Hepatocyte (in vitro differentiated cells): ENCODE measurements at regions not wholly inside any gene's neighbourhood (a gene's known extent, or its start where the extent isn't known, plus 50 kb on each side); places are given as distances from the start of the nearest gene placed in this dataset.

Experiments
- DNase-seq: peaks from one replicate; pipeline ENCODE4 v3.0.0-alpha.2; 2016; ENCODE audit warnings: low spot score
- H2AFZ ChIP-seq: fragments of 200-600 bp; sonication (generic); 2 replicates; pipeline ENCODE4 v1.6.0; 2016; ENCODE audit warnings: antibody characterized with exemption, mild to moderate bottlenecking
- H3K27ac ChIP-seq: fragments of 200-600 bp; sonication (generic); 2 replicates; pipeline ENCODE4 v1.5.1; 2016; ENCODE audit warnings: mild to moderate bottlenecking
- H3K27me3 ChIP-seq: fragments of 200-600 bp; sonication (generic); 2 replicates; pipeline ENCODE4 v1.6.1; 2016
- H3K36me3 ChIP-seq: fragments of 200-600 bp; sonication (generic); replicated peaks from 2 replicates; pipeline ENCODE4 v1.5.1; 2016; ENCODE audit warnings: low read depth; ENCODE audit not compliant: insufficient read depth
- H3K4me1 ChIP-seq: fragments of 200-600 bp; sonication (generic); 2 replicates; pipeline ENCODE4 v1.5.1; 2016; ENCODE audit warnings: mild to moderate bottlenecking, moderate library complexity; ENCODE audit not compliant: insufficient read depth
- H3K4me2 ChIP-seq: fragments of 200-600 bp; sonication (generic); 2 replicates; pipeline ENCODE4 v1.6.0; 2016
- H3K4me3 ChIP-seq: fragments of 200-600 bp; sonication (generic); 2 replicates; pipeline ENCODE4 v1.5.1; 2016; ENCODE audit warnings: mild to moderate bottlenecking
- H3K79me2 ChIP-seq: fragments of 200-600 bp; sonication (generic); 2 replicates; pipeline ENCODE4 v1.6.0; 2017; ENCODE audit warnings: mild to moderate bottlenecking
- H3K9me2 ChIP-seq: fragments of 200-600 bp; sonication (generic); replicated peaks from 2 replicates; pipeline ENCODE4 v1.6.0; 2017; ENCODE audit warnings: mild to moderate bottlenecking; ENCODE audit not compliant: insufficient read depth
- H3K9me3 ChIP-seq: fragments of 200-600 bp; sonication (generic); 2 replicates; pipeline ENCODE4 v1.5.1; 2016; ENCODE audit warnings: low read depth, mild to moderate bottlenecking
- H4K20me1 ChIP-seq: fragments of 200-600 bp; sonication (generic); 2 replicates; pipeline ENCODE4 v1.6.0; 2016; ENCODE audit warnings: mild to moderate bottlenecking; ENCODE audit not compliant: insufficient read depth, poor library complexity, severe bottlenecking
- EZH2 ChIP-seq: fragments of 200-600 bp; sonication (generic); IDR thresholded peaks from 2 replicates; pipeline ENCODE4 v1.6.1; 2016; ENCODE audit warnings: antibody characterized with exemption, mild to moderate bottlenecking, borderline replicate concordance
- EZH2phosphoT487 ChIP-seq: fragments of 200-600 bp; sonication (generic); IDR thresholded peaks from one replicate; pipeline ENCODE4 v1.6.1; 2018; ENCODE audit warnings: antibody characterized with exemption, mild to moderate bottlenecking, low read depth, moderate library complexity; ENCODE audit not compliant: unreplicated experiment, severe bottlenecking
- WGBS: methylation state at CpG from one replicate; pipeline ENCODE4 v1.1.6; 2016; ENCODE audit warnings: low lambda C conversion rate; ENCODE audit errors: missing lambda C conversion rate; 5-methylcytosine and 5-hydroxymethylcytosine counted together
- TF ChIP-seq, protein P1 (sequence below): fragments of 200-600 bp; sonication (generic); IDR thresholded peaks from 2 replicates; pipeline ENCODE4 v1.5.1; 2016; ENCODE audit warnings: antibody characterized with exemption, mild to moderate bottlenecking; ENCODE audit not compliant: poor library complexity

DNA sequence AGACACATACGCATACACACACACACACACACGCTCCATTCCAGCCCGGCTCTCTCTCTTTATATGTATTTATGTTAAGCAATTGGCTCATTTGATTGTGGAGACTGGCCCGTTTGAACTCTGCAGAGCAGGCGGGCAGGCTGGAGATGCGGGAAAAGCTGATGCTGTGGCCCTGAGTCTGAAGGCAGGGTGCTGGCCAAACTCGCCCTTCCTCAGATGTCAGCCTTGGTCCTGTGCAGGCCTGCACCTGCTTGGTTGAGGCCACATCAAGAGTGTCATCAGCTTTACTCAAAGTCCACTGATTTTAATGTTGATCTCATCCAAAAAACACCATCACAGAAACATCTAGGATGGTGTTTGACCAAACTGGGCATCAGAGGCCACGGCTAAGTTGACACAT is 569.3 kb downstream of the TBC1D22A start:
- Histone ChIP-seq H3K4me3 (no peak overlapping the region), H3K27ac (no peak overlapping the region), H3K27me3 (no peaks in the 10 kb centered on the region), H3K79me2 (no peaks in the 10 kb centered on the region), H3K9me3 (no peaks in the 10 kb centered on the region), H3K9me2 (no peaks in the 10 kb centered on the region), H3K4me2 (no peak overlapping the region), H3K36me3 (no peaks in the 10 kb centered on the region), H3K4me1 (no peaks in the 10 kb centered on the region), H2AFZ (no peak overlapping the region), H4K20me1 (no peaks in the 10 kb centered on the region)
- TF ChIP-seq, protein P1, sequence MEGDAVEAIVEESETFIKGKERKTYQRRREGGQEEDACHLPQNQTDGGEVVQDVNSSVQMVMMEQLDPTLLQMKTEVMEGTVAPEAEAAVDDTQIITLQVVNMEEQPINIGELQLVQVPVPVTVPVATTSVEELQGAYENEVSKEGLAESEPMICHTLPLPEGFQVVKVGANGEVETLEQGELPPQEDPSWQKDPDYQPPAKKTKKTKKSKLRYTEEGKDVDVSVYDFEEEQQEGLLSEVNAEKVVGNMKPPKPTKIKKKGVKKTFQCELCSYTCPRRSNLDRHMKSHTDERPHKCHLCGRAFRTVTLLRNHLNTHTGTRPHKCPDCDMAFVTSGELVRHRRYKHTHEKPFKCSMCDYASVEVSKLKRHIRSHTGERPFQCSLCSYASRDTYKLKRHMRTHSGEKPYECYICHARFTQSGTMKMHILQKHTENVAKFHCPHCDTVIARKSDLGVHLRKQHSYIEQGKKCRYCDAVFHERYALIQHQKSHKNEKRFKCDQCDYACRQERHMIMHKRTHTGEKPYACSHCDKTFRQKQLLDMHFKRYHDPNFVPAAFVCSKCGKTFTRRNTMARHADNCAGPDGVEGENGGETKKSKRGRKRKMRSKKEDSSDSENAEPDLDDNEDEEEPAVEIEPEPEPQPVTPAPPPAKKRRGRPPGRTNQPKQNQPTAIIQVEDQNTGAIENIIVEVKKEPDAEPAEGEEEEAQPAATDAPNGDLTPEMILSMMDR = no peak
- TF ChIP-seq EZH2phosphoT487 (no peak), EZH2 (no peak)
- no peak for DNase-seq
- WGBS = 82% methylated on average over 8 of the region's 8 CpGs

DNA sequence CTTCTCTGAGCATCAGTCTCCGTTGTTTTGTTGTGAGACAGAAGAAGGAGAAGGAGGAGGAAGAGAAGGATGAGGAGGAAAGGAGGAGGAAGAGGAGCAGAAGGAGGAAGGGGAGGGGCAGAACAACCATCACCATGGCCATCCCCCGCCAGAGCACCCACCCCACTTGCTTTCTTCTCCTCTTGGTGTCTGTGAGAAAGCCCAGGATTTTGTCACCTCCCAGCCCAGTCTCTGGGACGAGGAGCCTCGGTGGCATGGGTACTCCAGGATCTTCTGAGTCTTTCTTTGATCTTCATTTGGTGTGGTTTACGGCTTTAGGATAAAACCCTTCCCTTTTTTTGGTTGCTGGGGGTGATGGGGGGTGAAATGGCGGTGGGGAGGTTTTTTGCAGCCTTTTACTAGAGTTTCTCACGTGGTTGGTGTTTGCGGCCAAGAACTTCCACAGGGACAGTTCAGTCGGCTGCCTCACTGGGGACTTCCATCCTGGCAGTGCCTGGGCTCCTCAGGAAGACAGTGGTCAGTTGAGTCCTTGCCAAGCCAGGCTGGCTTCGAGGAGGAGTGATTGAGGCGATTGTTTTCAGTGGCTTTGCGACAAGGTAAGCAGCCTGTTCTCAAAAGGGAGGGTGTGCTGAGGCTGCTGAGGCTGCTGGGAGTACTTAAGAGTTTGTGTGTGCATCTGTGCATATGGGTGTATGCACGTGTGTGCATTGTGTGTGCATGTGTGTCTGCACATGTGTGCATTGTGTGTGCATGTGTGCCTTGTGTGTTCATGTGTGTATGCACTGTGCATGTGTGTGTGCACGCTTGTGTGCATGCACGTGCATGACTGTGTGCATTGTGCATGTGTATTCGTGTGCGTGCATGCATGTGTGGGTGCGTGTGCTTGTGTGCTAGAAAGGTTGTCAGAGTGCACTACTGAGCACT is 567.5 kb downstream of the TBC1D22A start:
- TF ChIP-seq EZH2 (no peak), EZH2phosphoT487 (no peak)
- TF ChIP-seq, protein P1 = no peak
- Histone ChIP-seq H3K9me2 (no peaks in the 10 kb centered on the region), H3K4me2 (no peak overlapping the region), H4K20me1 (no peaks in the 10 kb centered on the region), H3K36me3 (no peaks in the 10 kb centered on the region), H3K4me3 (no peak overlapping the region), H3K27me3 (no peaks in the 10 kb centered on the region), H3K4me1 (no peaks in the 10 kb centered on the region), H3K79me2 (no peaks in the 10 kb centered on the region), H3K9me3 (no peaks in the 10 kb centered on the region), H3K27ac (no peak overlapping the region), H2AFZ (no peak overlapping the region)
- 65% methylated on average over 18 of the region's 18 CpGs for WGBS
- DNase-seq = no peak

DNA sequence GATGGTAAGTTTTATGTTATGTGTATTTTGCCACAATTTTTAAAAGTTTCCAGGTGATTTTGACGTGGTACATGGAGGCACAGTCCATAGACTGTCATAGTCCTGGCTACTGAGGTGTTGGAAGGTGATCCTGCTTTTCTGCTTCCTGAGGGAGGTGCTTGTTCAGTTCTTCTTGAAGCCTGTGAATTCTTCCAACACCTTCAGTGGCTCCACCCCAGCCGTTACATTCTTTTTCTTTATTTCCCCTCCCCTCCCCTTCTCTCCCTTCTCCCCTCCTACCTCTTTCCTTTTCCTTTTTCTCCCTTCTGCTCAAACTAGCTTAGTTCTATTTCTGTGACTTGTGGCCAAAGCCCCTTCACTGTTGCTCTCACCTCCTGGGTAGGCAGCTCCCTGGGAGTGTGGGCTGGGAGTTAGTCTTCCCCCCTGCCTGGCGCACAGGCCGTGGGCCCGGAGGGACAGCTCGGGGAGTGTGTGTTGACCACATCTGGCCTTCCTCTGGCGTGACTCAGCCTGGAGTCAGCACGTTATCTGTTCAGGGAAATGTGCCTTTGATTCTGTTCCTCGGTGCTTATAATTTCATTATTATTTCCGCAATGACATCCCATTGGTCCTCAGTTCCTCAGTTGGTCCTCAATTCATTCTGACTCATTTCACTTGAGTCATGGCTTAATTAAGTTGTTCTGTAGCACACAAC is 566.2 kb downstream of the TBC1D22A start:
- WGBS = 57% methylated on average over 9 of the region's 10 CpGs
- no peaks in the 10 kb centered on the region for H3K36me3 ChIP-seq
- no peak overlapping the region for H3K27ac ChIP-seq
- no peak overlapping the region for H2AFZ ChIP-seq
- no peaks in the 10 kb centered on the region for H3K9me2 ChIP-seq
- no peaks in the 10 kb centered on the region for H4K20me1 ChIP-seq
- no peaks in the 10 kb centered on the region for H3K27me3 ChIP-seq
- no peak overlapping the region for H3K4me3 ChIP-seq
- no peaks in the 10 kb centered on the region for H3K79me2 ChIP-seq
- H3K9me3 ChIP-seq = no peaks in the 10 kb centered on the region
- no peak overlapping the region for H3K4me2 ChIP-seq
- DNase-seq = no peak
- TF ChIP-seq, protein P1 = no peak
- TF ChIP-seq EZH2phosphoT487 = no peak
- TF ChIP-seq EZH2 = no peak
- no peaks in the 10 kb centered on the region for H3K4me1 ChIP-seq
